ENCODE measurements at regions not wholly inside any gene's neighbourhood (a gene's known extent, or its start where the extent isn't known, plus 50 kb on each side); places are given as distances from the start of the nearest gene placed in this dataset.

DNA sequence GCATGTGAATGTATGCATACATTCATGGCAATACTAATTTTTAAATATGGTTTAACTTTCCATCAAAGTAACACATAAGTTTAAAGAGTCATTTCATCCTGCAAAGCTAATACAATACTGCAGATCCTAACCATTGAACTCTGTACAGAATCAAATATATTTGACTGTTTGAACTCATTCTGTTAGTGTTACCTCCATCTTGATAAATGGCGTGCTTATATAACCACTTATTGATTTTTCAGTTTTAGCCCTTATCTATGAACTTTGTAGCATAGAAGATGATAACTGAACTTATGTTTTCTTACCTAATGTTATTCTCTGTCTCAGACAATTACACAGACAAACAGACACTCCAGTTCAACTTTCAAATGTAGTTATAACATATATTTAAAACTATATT, 731.0 kb upstream of the LRATD1 start:
- Mint-ChIP-seq H3K4me1 (no peaks in the 10 kb centered on the region), H3K36me3 (peaks cover 4% of the 10 kb centered on the region; the same call in 1 of the 2 replicates), H3K27ac (no peak overlapping the region), H3K27me3 (ENCODE audit: low read depth) (peaks cover 2% of the 10 kb centered on the region), H3K9me3 (peaks cover 20% of the 10 kb centered on the region), H3K4me3 (no peak overlapping the region)
- CTCF ChIA-PET = no interaction called here
- no peak for ATAC-seq
- no peak for DNase-seq (ENCODE audit: low spot score)
- POLR2A ChIA-PET = no interaction called here
- TF ChIP-seq CREB1 (CRISPR knock-in tag; IDR thresholded peaks at IDR 0.05) (no peak), SMAD4 (CRISPR knock-in tag; IDR thresholded peaks at IDR 0.05) (no peak), TCF7 (CRISPR knock-in tag; IDR thresholded peaks at IDR 0.05; ENCODE audit: low read depth) (no peak), TEAD4 (CRISPR knock-in tag; IDR thresholded peaks at IDR 0.05) (no peak), NR1H2 (CRISPR knock-in tag; IDR thresholded peaks at IDR 0.05) (no peak), E2F5 (CRISPR knock-in tag; IDR thresholded peaks at IDR 0.05) (no peak), NFATC4 (CRISPR knock-in tag; IDR thresholded peaks at IDR 0.05) (no peak), E2F1 (CRISPR knock-in tag; IDR thresholded peaks at IDR 0.05) (no peak), ZNF396 (CRISPR knock-in tag; IDR thresholded peaks at IDR 0.05; ENCODE audit: borderline replicate concordance) (no peak), NR3C1 (CRISPR knock-in tag; conservative IDR thresholded peaks at IDR 0.05; ENCODE audit: low read depth) (no peak), TP53 (CRISPR knock-in tag; IDR thresholded peaks at IDR 0.05) (no peak), HMGA2 (CRISPR knock-in tag; IDR thresholded peaks at IDR 0.05) (no peak), CBFB (CRISPR knock-in tag; IDR thresholded peaks at IDR 0.05; ENCODE audit: low read depth) (no peak)
- TF ChIP-seq, protein P1, sequence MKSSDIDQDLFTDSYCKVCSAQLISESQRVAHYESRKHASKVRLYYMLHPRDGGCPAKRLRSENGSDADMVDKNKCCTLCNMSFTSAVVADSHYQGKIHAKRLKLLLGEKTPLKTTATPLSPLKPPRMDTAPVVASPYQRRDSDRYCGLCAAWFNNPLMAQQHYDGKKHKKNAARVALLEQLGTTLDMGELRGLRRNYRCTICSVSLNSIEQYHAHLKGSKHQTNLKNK (CRISPR knock-in tag; IDR thresholded peaks at IDR 0.05) = no peak

- H3K36me3 Mint-ChIP-seq = no peaks in the 10 kb centered on the region
- no peak for DNase-seq (ENCODE audit: low spot score)
- H3K4me3 Mint-ChIP-seq = no peak overlapping the region
- ChIA-PET POLR2A (no interaction called here), CTCF (no interaction called here)
- TF ChIP-seq ZSCAN18 (CRISPR knock-in tag; IDR thresholded peaks at IDR 0.05) = no peak
- TF ChIP-seq, protein P2, sequence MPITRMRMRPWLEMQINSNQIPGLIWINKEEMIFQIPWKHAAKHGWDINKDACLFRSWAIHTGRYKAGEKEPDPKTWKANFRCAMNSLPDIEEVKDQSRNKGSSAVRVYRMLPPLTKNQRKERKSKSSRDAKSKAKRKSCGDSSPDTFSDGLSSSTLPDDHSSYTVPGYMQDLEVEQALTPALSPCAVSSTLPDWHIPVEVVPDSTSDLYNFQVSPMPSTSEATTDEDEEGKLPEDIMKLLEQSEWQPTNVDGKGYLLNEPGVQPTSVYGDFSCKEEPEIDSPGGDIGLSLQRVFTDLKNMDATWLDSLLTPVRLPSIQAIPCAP (CRISPR knock-in tag; IDR thresholded peaks at IDR 0.05) = no peak
- peaks cover 2% of the 10 kb centered on the region; the same call in 1 of the 2 replicates for H3K27me3 Mint-ChIP-seq (ENCODE audit: low read depth)
- no peaks in the 10 kb centered on the region for H3K4me1 Mint-ChIP-seq
- H3K27ac Mint-ChIP-seq = no peak overlapping the region
- ATAC-seq = no peak
- H3K9me3 Mint-ChIP-seq = no peaks in the 10 kb centered on the region
Observed at GRCh38 chr2:13905831-13906230, 726.7 kb upstream of the LRATD1 start.

- DNase-seq (ENCODE audit: low spot score) (no peak), ATAC-seq (no peak)
- Mint-ChIP-seq H3K27ac (no peak overlapping the region), H3K4me3 (no peak overlapping the region), H3K4me1 (peaks cover 9% of the 10 kb centered on the region), H3K9me3 (no peaks in the 10 kb centered on the region), H3K36me3 (no peaks in the 10 kb centered on the region), H3K27me3 (ENCODE audit: low read depth) (no peaks in the 10 kb centered on the region)
- no peak for TF ChIP-seq SP1 (CRISPR knock-in tag; conservative IDR thresholded peaks at IDR 0.05)
- TF ChIP-seq GRHL2 (CRISPR knock-in tag; IDR thresholded peaks at IDR 0.05; ENCODE audit: insufficient replicate concordance, severe bottlenecking) = no peak
- TF ChIP-seq RELA (CRISPR knock-in tag; IDR thresholded peaks at IDR 0.05; ENCODE audit: borderline replicate concordance) = no peak
- TF ChIP-seq, protein P3, sequence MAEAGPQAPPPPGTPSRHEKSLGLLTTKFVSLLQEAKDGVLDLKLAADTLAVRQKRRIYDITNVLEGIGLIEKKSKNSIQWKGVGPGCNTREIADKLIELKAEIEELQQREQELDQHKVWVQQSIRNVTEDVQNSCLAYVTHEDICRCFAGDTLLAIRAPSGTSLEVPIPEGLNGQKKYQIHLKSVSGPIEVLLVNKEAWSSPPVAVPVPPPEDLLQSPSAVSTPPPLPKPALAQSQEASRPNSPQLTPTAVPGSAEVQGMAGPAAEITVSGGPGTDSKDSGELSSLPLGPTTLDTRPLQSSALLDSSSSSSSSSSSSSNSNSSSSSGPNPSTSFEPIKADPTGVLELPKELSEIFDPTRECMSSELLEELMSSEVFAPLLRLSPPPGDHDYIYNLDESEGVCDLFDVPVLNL (CRISPR knock-in tag; IDR thresholded peaks at IDR 0.05; ENCODE audit: borderline replicate concordance, low read depth) = no peak
- no peak for TF ChIP-seq EMX1 (CRISPR knock-in tag; IDR thresholded peaks at IDR 0.05)
- TF ChIP-seq NR3C1 (CRISPR knock-in tag; conservative IDR thresholded peaks at IDR 0.05; ENCODE audit: low read depth) = no peak
- no peak for TF ChIP-seq FOXP1 (CRISPR knock-in tag; IDR thresholded peaks at IDR 0.05; ENCODE audit: borderline replicate concordance)
- TF ChIP-seq CREM (CRISPR knock-in tag; IDR thresholded peaks at IDR 0.05) = no peak
- no peak for TF ChIP-seq SMAD3 (CRISPR knock-in tag; IDR thresholded peaks at IDR 0.05; ENCODE audit: borderline replicate concordance)
- TF ChIP-seq OVOL2 (CRISPR knock-in tag; IDR thresholded peaks at IDR 0.05; ENCODE audit: borderline replicate concordance) = no peak
- ChIA-PET CTCF (interaction anchor here (0.5 kb wide), 1 partner anchor 335 kb away, joined by 3 read pairs; no protein-coding TSS in a partner anchor), POLR2A (no interaction called here)
Observed at GRCh38 chr2:13916066-13916465, 716.5 kb upstream of the LRATD1 start.

Data from WTC11 (cell line).